GM12878 (cell line): ENCODE measurements at regions not wholly inside any gene's neighbourhood (a gene's known extent, or its start where the extent isn't known, plus 50 kb on each side); places are given as distances from the start of the nearest gene placed in this dataset.

Experiments used
- ATAC-seq: fragments of 200-7000 bp; cut with Tn5 transposase; 3 replicates; pipeline ENCODE4 v1.9.1; 2020; ENCODE audit warnings: mild to moderate bottlenecking, moderate library complexity
- BruUV-seq: library from RNA; stranded (reverse); fragments of 400-500 nt; replicated peaks from 2 replicates; lab custom pipeline; 2021; lab: Mats Ljungman, UMichigan
- CTCF ChIA-PET: fragments of 300-600 bp; sonication (Branson Sonifier 250); formaldehyde crosslinking; extraction: SDS; loops from one replicate; lab custom pipeline; 2021; ENCODE audit warnings: inconsistent platforms; lab: Yijun Ruan, JAX
- POLR2A ChIA-PET: fragments of 350-600 bp; formaldehyde crosslinking; extraction: SDS; loops from one replicate; lab custom pipeline; 2021; ENCODE audit warnings: inconsistent platforms; lab: Charles Lee
- RAD21 ChIA-PET: fragments of 300-600 bp; sonication (Branson Sonifier 250); formaldehyde crosslinking; loops from one replicate; lab custom pipeline; 2023; ENCODE audit warnings: antibody characterized with exemption; ENCODE audit not compliant: unreplicated experiment; lab: Charles Lee
- SMC1A ChIA-PET: fragments of 300-600 bp; sonication (Branson Sonifier 250); formaldehyde crosslinking; loops from one replicate; lab custom pipeline; 2023; ENCODE audit not compliant: unreplicated experiment, uncharacterized antibody; lab: Charles Lee
- DNase-seq: peaks from one replicate; pipeline ENCODE4 v3.0.0-alpha.2; 2011; ENCODE audit warnings: low read depth, low spot score
- FAIRE-seq: peaks from 3 replicates; lab custom pipeline; 2011; peaks lifted over from hg19 to GRCh38; lab: Jason Lieb, UNC
- H2AFZ ChIP-seq: 2 replicates; pipeline ENCODE4 v1.6.0; 2011; ENCODE audit warnings: low read depth, low read length, control low read depth; ENCODE audit not compliant: control insufficient read depth
- H3K27ac ChIP-seq: 2 replicates; pipeline ENCODE4 v1.5.1; 2011; ENCODE audit warnings: control low read depth; ENCODE audit not compliant: control insufficient read depth, insufficient read depth
- H3K27me3 ChIP-seq, 2 experiments: replicated peaks in 1 of 2; 2 replicates each; pipeline versions ENCODE4 v1.6.0 to v1.6.1; 2011; ENCODE audit warnings: low read length in 1 of 2; ENCODE audit not compliant: control insufficient read depth in 2 of 2, insufficient read depth in 2 of 2
- H3K36me3 ChIP-seq, 2 experiments: 2 replicates each; pipeline ENCODE4 v1.5.1; 2011; ENCODE audit warnings: low read length in 1 of 2; ENCODE audit not compliant: control insufficient read depth in 2 of 2, insufficient read depth in 2 of 2
- H3K4me1 ChIP-seq: 2 replicates; pipeline ENCODE4 v1.6.1; 2011; ENCODE audit warnings: mild to moderate bottlenecking, low read length, moderate library complexity, mixed read lengths; ENCODE audit not compliant: control insufficient read depth, insufficient read depth
- H3K4me2 ChIP-seq: 2 replicates; pipeline ENCODE4 v1.6.0; 2011; ENCODE audit warnings: control low read depth; ENCODE audit not compliant: control insufficient read depth, insufficient read depth
- H3K4me3 ChIP-seq: fragments of 200-600 bp; sonication (generic); 2 replicates; pipeline ENCODE4 v1.5.1; 2016
- H3K79me2 ChIP-seq: 2 replicates; pipeline ENCODE4 v1.6.0; 2011; ENCODE audit warnings: low read length; ENCODE audit not compliant: control insufficient read depth, insufficient read depth
- H3K9ac ChIP-seq: 2 replicates; pipeline ENCODE4 v1.8.0; 2011; ENCODE audit warnings: low read length, control low read depth, mixed read lengths; ENCODE audit not compliant: control insufficient read depth, insufficient read depth
- H3K9me3 ChIP-seq: replicated peaks from 3 replicates; pipeline ENCODE4 v1.5.1; 2011; ENCODE audit warnings: mild to moderate bottlenecking, low read length; ENCODE audit not compliant: control insufficient read depth, insufficient read depth
- H4K20me1 ChIP-seq: 2 replicates; pipeline ENCODE4 v1.6.0; 2011; ENCODE audit not compliant: control insufficient read depth, insufficient read depth
- BCL3 ChIP-seq: IDR thresholded peaks from 2 replicates; pipeline ENCODE4 v1.6.1; 2011; ENCODE audit warnings: borderline replicate concordance, low read depth, mild to moderate bottlenecking, moderate library complexity, low read length; ENCODE audit not compliant: insufficient read depth, poor library complexity, severe bottlenecking
- BHLHE40 ChIP-seq, 2 experiments: fragments of 450-650 bp in 1 of 2; IDR thresholded peaks; 2 replicates each; pipeline ENCODE4 v1.6.1; 2011 to 2017; ENCODE audit warnings: low read depth in 2 of 2, borderline replicate concordance in 1 of 2, improper control_type of control experiment in 1 of 2, low read length in 1 of 2, mild to moderate bottlenecking in 1 of 2
- BMI1 ChIP-seq: fragments of 450-650 bp; IDR thresholded peaks from 2 replicates; pipeline ENCODE4 v1.6.1; 2016; ENCODE audit warnings: mild to moderate bottlenecking, moderate library complexity, borderline replicate concordance
- HDGF ChIP-seq: fragments of 450-650 bp; IDR thresholded peaks from 2 replicates; pipeline ENCODE4 v1.6.1; 2016; ENCODE audit warnings: antibody characterized with exemption
- IRF5 ChIP-seq: fragments of 450-650 bp; IDR thresholded peaks from 2 replicates; pipeline ENCODE4 v1.6.1; 2017; ENCODE audit warnings: borderline replicate concordance
- NR2F1 ChIP-seq: fragments of 450-650 bp; conservative IDR thresholded peaks from 2 replicates; pipeline ENCODE4 v1.6.1; 2017; ENCODE audit warnings: mild to moderate bottlenecking
- PKNOX1 ChIP-seq: fragments of 450-650 bp; IDR thresholded peaks from 2 replicates; pipeline ENCODE4 v1.6.1; 2016; ENCODE audit warnings: mild to moderate bottlenecking
- POU2F2 ChIP-seq: IDR thresholded peaks from 3 replicates; pipeline ENCODE4 v1.6.1; 2011; ENCODE audit warnings: low read depth, mild to moderate bottlenecking, low read length, borderline replicate concordance
- RELA ChIP-seq: fragments of 450-650 bp; IDR thresholded peaks from 2 replicates; pipeline ENCODE4 v1.8.0; 2014; ENCODE audit warnings: borderline replicate concordance; ENCODE audit not compliant: partially characterized antibody
- SMAD1 ChIP-seq: fragments of 450-650 bp; IDR thresholded peaks from 2 replicates; pipeline ENCODE4 v1.6.1; 2018; ENCODE audit warnings: mild to moderate bottlenecking, low read depth; ENCODE audit not compliant: partially characterized antibody
- ZNF207 ChIP-seq: fragments of 450-650 bp; IDR thresholded peaks from 2 replicates; pipeline ENCODE4 v1.6.1; 2014; ENCODE audit warnings: antibody characterized with exemption, mild to moderate bottlenecking, borderline replicate concordance
- WGBS: methylation state at CpG from one replicate; pipeline ENCODE4 v1.1.6; 2016; ENCODE audit warnings: low lambda C conversion rate; ENCODE audit not compliant: insufficient replicate concordance, insufficient coverage; ENCODE audit errors: missing lambda C conversion rate; 5-methylcytosine and 5-hydroxymethylcytosine counted together
- in situ Hi-C: fragments of 300-500 bp; cut with MboI; formaldehyde crosslinking; loops from 9 replicates; pipeline ENCODE4 v1.14.3; 2018; ENCODE audit warnings: mixed read lengths
- intact Hi-C: fragments of 100-400 bp; cut with micrococcal nuclease; formaldehyde crosslinking; loops from one replicate; pipeline ENCODE4 v1.14.2; 2022; ENCODE audit not compliant: unreplicated experiment
- TF ChIP-seq, protein P1 (sequence below): IDR thresholded peaks from 2 replicates; pipeline ENCODE4 v1.6.1; 2012; ENCODE audit warnings: mild to moderate bottlenecking, low read depth, low read length

DNA sequence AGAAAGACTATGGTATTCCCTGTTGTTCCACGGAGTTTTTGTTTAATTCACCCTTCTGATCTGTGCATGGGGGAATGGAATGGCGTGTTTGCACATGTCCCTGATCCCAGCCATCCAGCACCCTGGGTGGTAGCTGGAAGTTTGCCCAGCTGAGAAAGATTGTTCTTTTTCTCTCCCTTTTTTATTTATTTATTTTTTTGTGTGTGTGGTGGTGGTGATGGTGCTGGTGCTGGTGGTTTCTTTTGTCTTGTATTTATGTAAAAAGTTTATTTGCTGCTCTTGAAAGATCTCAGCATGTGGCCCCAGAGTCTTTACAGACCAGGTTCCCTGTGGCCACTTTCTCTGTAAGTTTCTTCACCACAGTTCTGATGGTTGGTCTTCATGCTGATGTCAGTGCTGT is 372.6 kb downstream of the UTRN start:
- no peak for ATAC-seq
- no peak overlapping the region for H3K9ac ChIP-seq
- no peak for TF ChIP-seq PKNOX1
- TF ChIP-seq POU2F2: no peak
- no peak for TF ChIP-seq NR2F1
- no peak for TF ChIP-seq SMAD1
- TF ChIP-seq BHLHE40 (IDR thresholded peaks at IDR 0.05; ENCODE audit: borderline replicate concordance in 1 of 2, low read depth in 2 of 2, low read length in 1 of 2): no peak
- TF ChIP-seq BCL3: no peak
- TF ChIP-seq, protein P1, sequence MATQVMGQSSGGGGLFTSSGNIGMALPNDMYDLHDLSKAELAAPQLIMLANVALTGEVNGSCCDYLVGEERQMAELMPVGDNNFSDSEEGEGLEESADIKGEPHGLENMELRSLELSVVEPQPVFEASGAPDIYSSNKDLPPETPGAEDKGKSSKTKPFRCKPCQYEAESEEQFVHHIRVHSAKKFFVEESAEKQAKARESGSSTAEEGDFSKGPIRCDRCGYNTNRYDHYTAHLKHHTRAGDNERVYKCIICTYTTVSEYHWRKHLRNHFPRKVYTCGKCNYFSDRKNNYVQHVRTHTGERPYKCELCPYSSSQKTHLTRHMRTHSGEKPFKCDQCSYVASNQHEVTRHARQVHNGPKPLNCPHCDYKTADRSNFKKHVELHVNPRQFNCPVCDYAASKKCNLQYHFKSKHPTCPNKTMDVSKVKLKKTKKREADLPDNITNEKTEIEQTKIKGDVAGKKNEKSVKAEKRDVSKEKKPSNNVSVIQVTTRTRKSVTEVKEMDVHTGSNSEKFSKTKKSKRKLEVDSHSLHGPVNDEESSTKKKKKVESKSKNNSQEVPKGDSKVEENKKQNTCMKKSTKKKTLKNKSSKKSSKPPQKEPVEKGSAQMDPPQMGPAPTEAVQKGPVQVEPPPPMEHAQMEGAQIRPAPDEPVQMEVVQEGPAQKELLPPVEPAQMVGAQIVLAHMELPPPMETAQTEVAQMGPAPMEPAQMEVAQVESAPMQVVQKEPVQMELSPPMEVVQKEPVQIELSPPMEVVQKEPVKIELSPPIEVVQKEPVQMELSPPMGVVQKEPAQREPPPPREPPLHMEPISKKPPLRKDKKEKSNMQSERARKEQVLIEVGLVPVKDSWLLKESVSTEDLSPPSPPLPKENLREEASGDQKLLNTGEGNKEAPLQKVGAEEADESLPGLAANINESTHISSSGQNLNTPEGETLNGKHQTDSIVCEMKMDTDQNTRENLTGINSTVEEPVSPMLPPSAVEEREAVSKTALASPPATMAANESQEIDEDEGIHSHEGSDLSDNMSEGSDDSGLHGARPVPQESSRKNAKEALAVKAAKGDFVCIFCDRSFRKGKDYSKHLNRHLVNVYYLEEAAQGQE: no peak
- no peak for TF ChIP-seq IRF5
- no peak for TF ChIP-seq RELA
- TF ChIP-seq ZNF207: no peak
- TF ChIP-seq BMI1: no peak
- no peak for TF ChIP-seq HDGF
- TF ChIP-seq, all 136 proteins: peak for 0
- no peaks in the 10 kb centered on the region for H4K20me1 ChIP-seq
- H3K4me1 ChIP-seq: peaks cover 8% of the 10 kb centered on the region
- ChIA-PET RAD21 (no interaction called here), POLR2A (no interaction called here), CTCF (interaction anchor here (1.1 to 1.9 kb wide), 2 partner anchors 9 to 121 kb away, joined by 3 to 5 read pairs; no protein-coding TSS in a partner anchor), SMC1A (interaction anchor here (1.0 to 1.3 kb wide), 2 partner anchors 51 to 63 kb away, joined by 3 read pairs; no protein-coding TSS in a partner anchor)
- no peak overlapping the region for H3K4me2 ChIP-seq
- no peak overlapping the region for H3K4me3 ChIP-seq
- WGBS: 88% methylated on average over 2 of the region's 2 CpGs
- no peak overlapping the region for H3K27ac ChIP-seq
- H3K9me3 ChIP-seq: no peaks in the 10 kb centered on the region; the same call in 2 of the 3 replicates
- no peaks in the 10 kb centered on the region for H3K36me3 ChIP-seq
- DNase-seq: no peak
- intact Hi-C loops: no loop called here
- no peak overlapping the region for H2AFZ ChIP-seq
- in situ Hi-C loops: no loop called here
- no peaks in the 10 kb centered on the region; the same call in 1 of the 2 replicates for H3K79me2 ChIP-seq
- no TSS peak for BruUV-seq
- no peak for FAIRE-seq
- H3K27me3 ChIP-seq: no peaks in the 10 kb centered on the region
